ENCODE measurements at regions not wholly inside any gene's neighbourhood (a gene's known extent, or its start where the extent isn't known, plus 50 kb on each side); places are given as distances from the start of the nearest gene placed in this dataset.

- no peak for DNase-seq
Measured at GRCh38 chr15:54719325-54719724, 477.4 kb downstream of the RSL24D1 start.

GRCh38 chr15:54707805-54708752 is 488.7 kb downstream of the RSL24D1 start:
- no peak for DNase-seq

GRCh38 chr15:54687628-54688027 is 509.1 kb downstream of the RSL24D1 start:
- no peak for DNase-seq
